SK-N-MC (cell line): ENCODE measurements at regions not wholly inside any gene's neighbourhood (a gene's known extent, or its start where the extent isn't known, plus 50 kb on each side); places are given as distances from the start of the nearest gene placed in this dataset.

Experiments used
- EZH2 ChIP-seq: fragments of 200-600 bp; sonication (generic); IDR thresholded peaks from one replicate; pipeline ENCODE4 v1.6.1; 2017; ENCODE audit warnings: antibody characterized with exemption
- POLR2AphosphoS5 ChIP-seq: IDR thresholded peaks from 2 replicates; pipeline ENCODE4 v1.6.1; 2012; ENCODE audit warnings: mild to moderate bottlenecking, low read depth, low read length, borderline replicate concordance

DNA sequence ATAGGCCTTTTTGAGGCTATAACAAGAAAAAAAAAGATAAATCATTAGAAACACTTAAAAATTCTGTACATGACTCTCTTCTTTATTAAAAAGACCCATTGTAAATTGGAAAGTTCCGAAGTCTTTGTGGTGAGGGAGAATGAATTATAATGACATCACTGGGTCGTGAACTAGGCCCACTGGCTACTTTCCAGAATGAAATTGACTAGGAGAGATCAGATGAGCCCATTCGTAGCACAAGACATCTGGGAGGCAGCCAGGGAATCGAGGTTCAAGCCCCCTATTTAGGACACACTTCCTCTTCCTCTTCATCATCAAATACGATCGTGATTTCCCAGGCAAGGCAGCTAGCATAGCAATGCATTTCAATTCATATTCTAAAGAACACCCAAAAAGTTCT, 889.8 kb upstream of the NR2F2 start:
- TF ChIP-seq EZH2 (no peak), POLR2AphosphoS5 (no peak)
